NCI-H345 (cell line): ENCODE measurements at regions not wholly inside any gene's neighbourhood (a gene's known extent, or its start where the extent isn't known, plus 50 kb on each side); places are given as distances from the start of the nearest gene placed in this dataset.

Experiments
- DNase-seq: peaks from one replicate; lab custom pipeline; 2025; lab: John Stamatoyannopoulos, UW

DNA sequence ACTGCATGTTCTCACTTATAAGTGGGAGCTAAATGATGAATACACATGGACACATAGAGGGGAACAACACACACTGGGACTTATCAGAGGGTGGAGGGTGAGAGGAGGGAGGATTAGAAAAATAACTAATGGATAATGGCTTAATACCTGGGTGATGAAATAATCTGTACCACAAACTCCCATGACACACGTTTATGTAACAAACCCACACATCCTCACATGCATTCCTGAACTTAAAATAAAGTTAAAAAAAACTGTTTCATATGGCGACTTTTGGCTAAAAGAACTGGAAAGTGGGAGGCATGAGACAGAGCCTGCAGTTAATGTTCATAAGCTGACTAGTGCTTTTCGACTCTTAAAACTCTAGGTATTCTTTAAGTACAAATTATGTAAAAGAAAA lies 98.9 kb upstream of the NPFFR2 start:
- no peak for DNase-seq

DNA sequence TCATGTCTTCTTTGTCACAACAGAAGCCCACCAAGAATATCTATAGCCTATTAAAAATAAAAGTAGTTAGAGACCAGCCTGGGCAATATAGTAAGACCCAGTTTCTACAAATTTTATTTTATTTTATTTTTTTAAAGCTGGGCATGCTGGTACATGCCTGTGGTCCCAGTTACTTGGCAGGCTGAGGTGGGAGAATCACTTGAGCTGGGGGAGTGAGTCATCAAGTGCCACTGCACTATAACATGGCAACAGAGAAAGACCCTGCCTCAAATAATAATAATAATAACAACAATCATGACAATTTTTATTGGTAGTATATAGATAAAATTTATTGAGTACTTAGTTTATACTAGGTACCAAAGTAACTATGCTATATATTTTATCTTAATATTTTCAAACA lies 93.0 kb upstream of the NPFFR2 start:
- no peak for DNase-seq

DNA sequence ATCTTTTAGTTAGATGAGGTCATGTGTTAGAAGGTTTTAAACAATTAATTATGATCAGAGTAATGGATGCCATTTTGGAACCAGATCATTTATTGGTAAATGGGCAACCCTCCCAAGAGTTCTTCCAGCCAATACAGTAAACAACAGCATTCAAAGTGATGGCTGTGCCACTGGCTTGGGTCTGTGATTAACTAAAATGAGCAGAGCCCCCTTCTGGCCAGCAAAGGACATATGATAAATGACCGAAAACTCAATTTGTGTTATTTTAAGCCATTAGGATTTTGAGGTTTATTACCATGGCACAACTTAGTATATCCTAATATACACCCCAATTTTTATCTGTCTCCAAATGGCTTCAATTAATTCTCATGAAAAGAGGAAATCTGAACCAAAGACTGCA lies 90.8 kb upstream of the NPFFR2 start:
- peak; percentile 6 for DNase-seq

DNA sequence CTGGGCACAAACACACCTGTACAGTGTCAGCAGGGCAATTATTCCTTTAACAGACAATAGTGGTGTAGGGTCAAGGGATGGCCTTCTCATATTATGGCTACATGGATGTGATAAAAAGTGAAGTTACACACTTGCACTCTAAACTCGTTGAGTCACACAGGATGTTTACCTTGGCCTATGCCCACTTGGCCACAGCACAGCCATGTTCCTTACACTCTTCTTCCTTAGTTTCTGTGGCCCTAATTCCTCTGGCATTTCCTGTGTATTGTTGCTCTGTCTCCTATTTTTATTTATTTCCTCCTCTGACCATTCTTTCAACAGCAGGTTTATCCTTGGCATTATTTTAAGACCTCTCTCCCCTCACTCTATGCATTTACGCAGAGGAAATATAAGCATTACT lies 86.8 kb upstream of the NPFFR2 start:
- no peak for DNase-seq

DNA sequence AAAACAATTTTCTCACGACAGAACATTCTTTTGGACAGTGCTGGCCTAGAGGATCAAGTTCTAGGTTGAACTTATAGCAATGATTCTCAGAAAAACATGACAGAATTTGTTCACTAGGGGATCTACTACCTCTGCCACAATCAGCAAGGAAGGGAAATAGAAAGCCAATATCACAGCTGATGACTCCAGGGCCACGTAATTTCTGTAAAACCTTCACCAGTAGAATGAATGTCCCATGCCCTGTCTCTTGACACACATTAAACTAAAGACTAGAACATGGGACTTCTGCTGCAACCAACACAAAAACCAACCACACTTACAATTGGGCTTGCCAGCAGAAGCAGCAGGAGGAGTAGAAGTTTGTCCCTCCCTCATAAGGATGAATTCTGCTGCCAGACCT lies 86.0 kb upstream of the NPFFR2 start:
- no peak for DNase-seq

DNA sequence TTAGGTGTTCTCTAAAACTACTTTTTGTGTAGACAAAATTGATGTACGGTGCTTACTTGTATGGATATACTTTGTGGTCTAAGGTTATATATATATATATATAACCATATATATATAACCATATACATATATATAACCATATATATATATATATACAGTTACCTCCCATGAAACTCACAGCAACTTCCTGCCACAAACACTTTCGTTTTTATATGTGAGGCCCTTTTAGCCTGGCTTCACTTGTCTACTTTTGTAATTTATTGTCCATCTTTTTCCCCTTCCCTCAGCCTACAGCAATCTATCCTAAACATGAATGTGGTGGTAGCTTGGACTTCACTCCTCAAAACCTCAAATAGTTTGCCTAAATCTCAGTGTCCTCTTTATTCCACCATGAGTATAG lies 72.8 kb upstream of the NPFFR2 start:
- DNase-seq, result no peak

DNA sequence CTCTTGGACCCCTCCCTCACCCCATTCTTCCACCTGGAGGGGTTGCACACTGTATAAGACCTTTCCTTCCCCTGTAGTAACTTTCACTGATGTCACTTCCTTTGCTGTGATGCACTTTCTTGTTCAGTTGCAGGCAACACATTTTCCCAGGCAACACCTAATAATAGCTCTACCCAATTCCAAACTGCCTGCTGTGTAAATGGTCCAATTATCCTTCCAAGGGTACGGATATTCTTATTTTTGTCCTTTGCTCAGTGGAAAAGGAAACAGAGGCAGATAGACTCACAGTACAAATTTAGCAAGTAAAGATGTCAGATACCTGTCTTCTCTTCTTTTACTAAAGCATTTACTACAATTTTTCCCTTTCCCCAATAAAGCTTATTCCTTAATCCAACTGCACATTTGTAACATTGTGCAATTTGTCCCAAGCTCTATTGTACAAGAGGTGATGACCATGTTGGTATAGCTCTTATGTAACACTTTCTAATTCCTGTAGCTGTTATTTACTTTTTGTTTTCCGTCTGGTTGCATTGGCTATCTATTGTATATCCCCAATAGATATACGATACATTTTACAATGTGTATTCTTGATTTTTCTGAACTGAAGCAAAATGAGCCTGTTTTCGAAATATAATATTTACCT lies 69.1 kb upstream of the NPFFR2 start:
- no peak for DNase-seq

DNA sequence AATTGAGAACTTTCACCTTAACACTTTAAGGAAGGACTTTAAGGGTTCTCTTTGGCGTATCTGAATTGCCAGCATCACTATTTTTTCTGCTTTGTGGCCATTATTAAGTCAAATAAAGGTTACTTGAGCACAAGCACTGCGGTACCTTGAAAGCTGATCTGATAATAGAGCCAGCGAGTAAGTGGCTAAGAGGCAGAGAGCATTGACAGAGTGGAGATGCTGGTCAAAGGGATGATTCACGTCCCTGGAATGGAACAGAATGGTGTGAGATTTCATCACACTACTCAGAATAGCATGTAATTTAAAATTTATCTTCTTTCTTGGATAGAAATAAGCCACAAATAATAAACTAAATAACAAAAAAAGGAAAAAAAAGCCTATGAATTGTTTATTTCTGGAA lies 57.1 kb upstream of the NPFFR2 start:
- DNase-seq, result no peak

DNA sequence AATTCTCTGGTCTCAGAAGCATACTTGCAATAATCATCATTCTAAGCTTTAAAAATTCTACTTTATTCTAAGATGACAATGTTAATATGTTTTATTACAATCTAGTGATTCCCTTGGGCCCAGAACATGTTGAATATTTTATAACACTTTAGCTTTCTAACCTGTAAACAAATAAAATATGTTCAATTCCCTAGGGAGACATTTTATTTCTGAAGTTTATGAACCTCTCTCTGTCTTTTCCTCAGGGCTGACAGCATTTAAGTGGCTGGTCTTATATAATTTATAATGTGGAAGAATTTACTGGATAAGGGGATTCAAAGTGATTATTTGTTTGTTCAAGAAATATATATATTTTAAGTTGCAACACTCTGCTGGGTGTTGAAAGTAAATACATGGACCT lies 55.3 kb upstream of the NPFFR2 start:
- DNase-seq, result no peak

DNA sequence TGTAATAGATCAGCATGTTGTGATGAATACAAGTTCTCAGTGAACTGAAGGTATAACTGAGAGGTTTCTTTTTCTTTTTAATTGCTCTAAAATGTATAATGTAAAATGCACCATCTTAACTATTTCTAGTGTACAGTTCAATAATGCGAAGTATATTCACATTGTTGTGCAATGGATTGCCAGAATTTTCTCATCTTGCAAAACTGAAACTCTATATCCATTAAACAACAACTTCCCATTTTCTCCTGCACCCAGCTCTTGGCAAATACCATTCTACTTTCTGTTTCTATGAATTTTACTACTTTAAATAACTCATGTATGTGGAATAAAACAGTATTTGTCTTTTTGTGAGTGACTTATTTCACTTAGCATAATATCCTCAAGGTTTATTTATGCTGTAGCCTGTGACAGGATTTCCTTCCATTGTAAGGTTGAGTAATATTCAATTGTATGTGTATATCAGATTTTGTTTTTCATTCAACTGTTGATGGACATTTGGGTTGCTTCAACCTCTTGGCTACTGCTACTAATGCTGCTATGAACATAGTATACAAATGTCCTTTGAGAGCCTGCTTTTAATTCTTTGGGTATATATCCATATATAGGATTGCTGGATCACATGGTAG lies 53.5 kb upstream of the NPFFR2 start:
- no peak for DNase-seq

DNA sequence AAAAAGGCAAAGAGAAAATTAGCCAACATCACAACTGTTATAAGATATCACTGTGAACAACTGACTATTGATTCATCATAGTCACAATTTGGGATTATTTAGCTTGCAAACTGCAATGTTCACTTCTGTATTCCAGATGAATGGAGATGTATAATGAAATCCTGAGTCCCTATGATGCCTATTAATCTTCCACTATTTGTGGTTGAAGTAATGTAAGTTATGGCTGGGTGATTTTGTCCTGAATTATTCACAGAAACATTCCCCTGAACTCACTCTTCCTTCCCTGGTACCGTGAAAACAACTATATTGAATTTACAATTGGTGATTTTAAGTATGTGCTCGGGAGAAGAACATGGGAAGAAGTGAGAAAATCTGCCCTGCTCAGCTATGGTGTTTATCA lies 50.8 kb upstream of the NPFFR2 start:
- DNase-seq, result no peak
